K562 (cell line): ENCODE measurements at regions not wholly inside any gene's neighbourhood (a gene's known extent, or its start where the extent isn't known, plus 50 kb on each side); places are given as distances from the start of the nearest gene placed in this dataset.

Experiments
- ATAC-seq: fragments of 200-7000 bp; cut with Tn5 transposase; 3 replicates; pipeline ENCODE4 v1.9.1; 2020; ENCODE audit warnings: moderate library complexity
- BruUV-seq: library from RNA; stranded (reverse); fragments of 400-500 nt; replicated peaks from 2 replicates; lab custom pipeline; 2021; lab: Mats Ljungman, UMichigan
- CTCF ChIA-PET: fragments of 300-600 bp; formaldehyde crosslinking; extraction: SDS; loops from one replicate; lab custom pipeline; 2021; ENCODE audit warnings: low intra/inter-chr PET ratio; lab: Yijun Ruan, JAX
- POLR2A ChIA-PET: fragments of 300-600, 350-650 bp; sonication (Branson Sonifier 250); formaldehyde crosslinking; extraction: SDS; loops from one replicate; lab custom pipeline; 2021; ENCODE audit warnings: antibody characterized with exemption, inconsistent platforms; lab: Yijun Ruan, JAX
- DNase-seq, 4 experiments: peaks; one replicate each; pipeline versions ENCODE4 v3.0.0 to v3.0.0-alpha.2; 2011 to 2018; ENCODE audit warnings: low spot score in 3 of 4, mixed read lengths in 3 of 4; ENCODE audit errors: extremely low read depth in 1 of 4
- FAIRE-seq: peaks from 2 replicates; lab custom pipeline; 2011; peaks lifted over from hg19 to GRCh38; lab: Jason Lieb, UNC
- H2AFZ ChIP-seq: 2 replicates; pipeline ENCODE4 v1.6.0; 2011; ENCODE audit warnings: low read depth, low read length, control low read depth, inconsistent platforms
- H3K27ac ChIP-seq: fragments of 200-600 bp; 3 replicates; pipeline ENCODE4 v1.8.0; 2011; ENCODE audit warnings: low read depth, mild to moderate bottlenecking, control low read depth, inconsistent platforms, low read length, moderate library complexity, mixed read lengths; ENCODE audit errors: extremely low read depth
- H3K27me3 ChIP-seq, 2 experiments: fragments of 300-600 bp in 1 of 2; 2 replicates in 1 of 2; 3 replicates in 1 of 2; pipeline versions ENCODE4 v1.6.0 to v1.8.0; 2011; ENCODE audit warnings: inconsistent platforms in 2 of 2, low read length in 2 of 2, mild to moderate bottlenecking in 1 of 2, mixed read lengths in 1 of 2, moderate library complexity in 1 of 2; ENCODE audit not compliant: control insufficient read depth in 2 of 2, insufficient read depth in 2 of 2
- H3K36me3 ChIP-seq: fragments of 300-600 bp; 3 replicates; pipeline ENCODE4 v1.8.0; 2011; ENCODE audit warnings: mild to moderate bottlenecking, low read length, inconsistent platforms; ENCODE audit not compliant: control insufficient read depth, insufficient read depth
- H3K4me1 ChIP-seq, 2 experiments: fragments of 200-600 bp in 1 of 2; replicated peaks in 1 of 2; 2 replicates in 1 of 2; 3 replicates in 1 of 2; pipeline versions ENCODE4 v1.5.1 to v1.8.0; 2011; ENCODE audit warnings: inconsistent platforms in 2 of 2, low read length in 2 of 2, mild to moderate bottlenecking in 1 of 2, mixed read lengths in 1 of 2, moderate library complexity in 1 of 2; ENCODE audit not compliant: control insufficient read depth in 2 of 2, insufficient read depth in 2 of 2
- H3K4me2 ChIP-seq: 2 replicates; pipeline ENCODE4 v1.6.1; 2011; ENCODE audit warnings: low read length, control low read depth, inconsistent platforms, mixed read lengths; ENCODE audit not compliant: insufficient read depth
- H3K4me3 ChIP-seq: fragments of 200-600 bp; sonication (generic), shearing (Covaris generic); 2 replicates; pipeline ENCODE4 v1.5.1; 2016; ENCODE audit warnings: control low read depth, inconsistent platforms
- H3K79me2 ChIP-seq: fragments of 200-600 bp; 3 replicates; pipeline ENCODE4 v1.8.0; 2011; ENCODE audit warnings: low read length, inconsistent platforms; ENCODE audit not compliant: control insufficient read depth, insufficient read depth
- H3K9ac ChIP-seq, 2 experiments: 2 replicates each; pipeline versions ENCODE4 v1.6.0 to v1.6.1; 2011; ENCODE audit warnings: low read depth in 2 of 2, low read length in 2 of 2, control low read depth in 1 of 2, inconsistent platforms in 1 of 2, mild to moderate bottlenecking in 1 of 2, mixed read lengths in 1 of 2; ENCODE audit not compliant: insufficient read depth in 1 of 2
- H3K9me1 ChIP-seq: one replicate; pipeline ENCODE4 v1.6.0; 2011; ENCODE audit warnings: inconsistent platforms, mild to moderate bottlenecking, low read length, moderate library complexity; ENCODE audit not compliant: control insufficient read depth, insufficient read depth
- H3K9me3 ChIP-seq: replicated peaks from 2 replicates; pipeline ENCODE4 v1.5.1; 2011; ENCODE audit warnings: low read depth, low read length, inconsistent platforms; ENCODE audit not compliant: control insufficient read depth, insufficient read depth
- H4K20me1 ChIP-seq: replicated peaks from 2 replicates; pipeline ENCODE4 v1.6.1; 2011; ENCODE audit warnings: low read length, inconsistent platforms, mixed read lengths; ENCODE audit not compliant: control insufficient read depth, insufficient read depth
- BRD9 ChIP-seq: fragments of 450-650 bp; IDR thresholded peaks from 2 replicates; pipeline ENCODE4 v1.6.1; 2018; ENCODE audit warnings: low read depth; ENCODE audit not compliant: partially characterized antibody
- WGBS: fragments of 100-300 bp; shearing (Covaris generic); methylation state at CpG from one replicate; pipeline ENCODE4 v1.1.6; 2016; ENCODE audit warnings: low coverage, mixed read lengths; ENCODE audit not compliant: insufficient coverage; ENCODE audit errors: missing lambda C conversion rate; 5-methylcytosine and 5-hydroxymethylcytosine counted together
- in situ Hi-C: fragments of 300-500 bp; cut with MboI; formaldehyde crosslinking; loops from 4 replicates; pipeline ENCODE4 v1.15.0; 2018; ENCODE audit warnings: inconsistent platforms, mixed read lengths
- intact Hi-C: fragments of 100-400 bp; cut with micrococcal nuclease; formaldehyde crosslinking; loops from 2 replicates; pipeline ENCODE4 v1.14.2; 2022
- TF ChIP-seq, protein P1 (sequence below): fragments of 450-650 bp; IDR thresholded peaks from 2 replicates; pipeline ENCODE4 v1.6.1; 2016; ENCODE audit warnings: borderline replicate concordance
- TF ChIP-seq, protein P2 (sequence below): fragments of 250-450 bp; sonication (Bioruptor Pico); IDR thresholded peaks from 2 replicates; pipeline ENCODE4 v1.5.1; 2021; ENCODE audit warnings: mild to moderate bottlenecking
- TF ChIP-seq, protein P3 (sequence below): fragments of 200-800 bp; sonication (Bioruptor generic); IDR thresholded peaks from 2 replicates; pipeline ENCODE4 v1.6.1; 2017; ENCODE audit warnings: missing genetic modification characterization, missing compliant biosample characterization
- TF ChIP-seq, protein P4 (sequence below), 2 experiments: fragments of 450-650 bp; IDR thresholded peaks; 2 replicates each; pipeline ENCODE4 v1.6.1; 2018; ENCODE audit warnings: mild to moderate bottlenecking in 2 of 2, low read depth in 1 of 2; ENCODE audit not compliant: partially characterized antibody in 2 of 2

DNA sequence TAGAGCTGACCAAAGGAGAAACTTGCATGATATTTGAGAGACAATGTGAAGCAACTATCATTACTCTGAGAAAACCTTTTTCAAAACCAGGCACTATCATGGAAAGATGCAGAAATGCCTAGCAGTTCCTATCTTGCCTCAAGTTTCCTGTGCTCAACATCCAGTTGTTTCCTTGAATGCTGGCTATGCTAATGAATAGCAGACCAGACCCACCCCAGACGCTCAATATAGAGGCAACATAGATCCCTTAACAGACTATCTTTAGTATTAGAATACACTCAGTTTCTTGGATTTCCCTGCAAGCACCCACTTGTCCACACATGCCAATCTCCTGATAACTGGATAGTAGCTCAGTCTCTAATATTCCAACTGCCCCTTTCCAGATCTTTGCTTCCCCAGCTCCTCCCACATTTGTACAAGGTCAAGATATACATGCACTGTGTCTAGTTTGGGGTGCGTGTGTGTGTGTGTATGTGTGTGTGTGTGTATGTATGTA, 93.3 kb upstream of the PCSK5 start:
- Histone ChIP-seq H3K4me1 (no peaks in the 10 kb centered on the region), H3K9me3 (no peaks in the 10 kb centered on the region), H2AFZ (no peak overlapping the region), H3K4me2 (no peak overlapping the region), H3K27ac (no peak overlapping the region), H3K4me3 (no peak overlapping the region), H3K79me2 (no peaks in the 10 kb centered on the region), H3K36me3 (no peaks in the 10 kb centered on the region), H3K9me1 (no peaks in the 10 kb centered on the region), H3K27me3 (no peaks in the 10 kb centered on the region), H4K20me1 (no peaks in the 10 kb centered on the region), H3K9ac (no peak overlapping the region)
- FAIRE-seq, result no peak
- CTCF ChIA-PET, result no interaction called here
- POLR2A ChIA-PET, result no interaction called here
- no TSS peak for BruUV-seq
- ATAC-seq, result no peak
- no peak for DNase-seq
- intact Hi-C loops, result no loop called here
- in situ Hi-C loops, result no loop called here
- WGBS, result 0% methylated on average over 2 of the region's 2 CpGs
- TF ChIP-seq, protein P1, sequence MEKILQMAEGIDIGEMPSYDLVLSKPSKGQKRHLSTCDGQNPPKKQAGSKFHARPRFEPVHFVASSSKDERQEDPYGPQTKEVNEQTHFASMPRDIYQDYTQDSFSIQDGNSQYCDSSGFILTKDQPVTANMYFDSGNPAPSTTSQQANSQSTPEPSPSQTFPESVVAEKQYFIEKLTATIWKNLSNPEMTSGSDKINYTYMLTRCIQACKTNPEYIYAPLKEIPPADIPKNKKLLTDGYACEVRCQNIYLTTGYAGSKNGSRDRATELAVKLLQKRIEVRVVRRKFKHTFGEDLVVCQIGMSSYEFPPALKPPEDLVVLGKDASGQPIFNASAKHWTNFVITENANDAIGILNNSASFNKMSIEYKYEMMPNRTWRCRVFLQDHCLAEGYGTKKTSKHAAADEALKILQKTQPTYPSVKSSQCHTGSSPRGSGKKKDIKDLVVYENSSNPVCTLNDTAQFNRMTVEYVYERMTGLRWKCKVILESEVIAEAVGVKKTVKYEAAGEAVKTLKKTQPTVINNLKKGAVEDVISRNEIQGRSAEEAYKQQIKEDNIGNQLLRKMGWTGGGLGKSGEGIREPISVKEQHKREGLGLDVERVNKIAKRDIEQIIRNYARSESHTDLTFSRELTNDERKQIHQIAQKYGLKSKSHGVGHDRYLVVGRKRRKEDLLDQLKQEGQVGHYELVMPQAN, result no peak
- TF ChIP-seq, protein P2, sequence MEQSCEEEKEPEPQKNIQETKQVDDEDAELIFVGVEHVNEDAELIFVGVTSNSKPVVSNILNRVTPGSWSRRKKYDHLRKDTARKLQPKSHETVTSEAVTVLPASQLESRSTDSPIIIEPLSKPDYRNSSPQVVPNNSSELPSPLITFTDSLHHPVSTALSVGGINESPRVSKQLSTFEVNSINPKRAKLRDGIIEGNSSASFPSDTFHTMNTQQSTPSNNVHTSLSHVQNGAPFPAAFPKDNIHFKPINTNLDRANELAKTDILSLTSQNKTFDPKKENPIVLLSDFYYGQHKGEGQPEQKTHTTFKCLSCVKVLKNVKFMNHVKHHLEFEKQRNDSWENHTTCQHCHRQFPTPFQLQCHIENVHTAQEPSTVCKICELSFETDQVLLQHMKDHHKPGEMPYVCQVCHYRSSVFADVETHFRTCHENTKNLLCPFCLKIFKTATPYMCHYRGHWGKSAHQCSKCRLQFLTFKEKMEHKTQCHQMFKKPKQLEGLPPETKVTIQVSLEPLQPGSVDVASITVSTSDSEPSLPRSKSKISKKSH (CRISPR knock-in tag), result no peak
- TF ChIP-seq, protein P3, sequence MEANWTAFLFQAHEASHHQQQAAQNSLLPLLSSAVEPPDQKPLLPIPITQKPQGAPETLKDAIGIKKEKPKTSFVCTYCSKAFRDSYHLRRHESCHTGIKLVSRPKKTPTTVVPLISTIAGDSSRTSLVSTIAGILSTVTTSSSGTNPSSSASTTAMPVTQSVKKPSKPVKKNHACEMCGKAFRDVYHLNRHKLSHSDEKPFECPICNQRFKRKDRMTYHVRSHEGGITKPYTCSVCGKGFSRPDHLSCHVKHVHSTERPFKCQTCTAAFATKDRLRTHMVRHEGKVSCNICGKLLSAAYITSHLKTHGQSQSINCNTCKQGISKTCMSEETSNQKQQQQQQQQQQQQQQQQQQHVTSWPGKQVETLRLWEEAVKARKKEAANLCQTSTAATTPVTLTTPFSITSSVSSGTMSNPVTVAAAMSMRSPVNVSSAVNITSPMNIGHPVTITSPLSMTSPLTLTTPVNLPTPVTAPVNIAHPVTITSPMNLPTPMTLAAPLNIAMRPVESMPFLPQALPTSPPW (CRISPR knock-in tag), result no peak
- no peak for TF ChIP-seq BRD9
- TF ChIP-seq, protein P4, sequence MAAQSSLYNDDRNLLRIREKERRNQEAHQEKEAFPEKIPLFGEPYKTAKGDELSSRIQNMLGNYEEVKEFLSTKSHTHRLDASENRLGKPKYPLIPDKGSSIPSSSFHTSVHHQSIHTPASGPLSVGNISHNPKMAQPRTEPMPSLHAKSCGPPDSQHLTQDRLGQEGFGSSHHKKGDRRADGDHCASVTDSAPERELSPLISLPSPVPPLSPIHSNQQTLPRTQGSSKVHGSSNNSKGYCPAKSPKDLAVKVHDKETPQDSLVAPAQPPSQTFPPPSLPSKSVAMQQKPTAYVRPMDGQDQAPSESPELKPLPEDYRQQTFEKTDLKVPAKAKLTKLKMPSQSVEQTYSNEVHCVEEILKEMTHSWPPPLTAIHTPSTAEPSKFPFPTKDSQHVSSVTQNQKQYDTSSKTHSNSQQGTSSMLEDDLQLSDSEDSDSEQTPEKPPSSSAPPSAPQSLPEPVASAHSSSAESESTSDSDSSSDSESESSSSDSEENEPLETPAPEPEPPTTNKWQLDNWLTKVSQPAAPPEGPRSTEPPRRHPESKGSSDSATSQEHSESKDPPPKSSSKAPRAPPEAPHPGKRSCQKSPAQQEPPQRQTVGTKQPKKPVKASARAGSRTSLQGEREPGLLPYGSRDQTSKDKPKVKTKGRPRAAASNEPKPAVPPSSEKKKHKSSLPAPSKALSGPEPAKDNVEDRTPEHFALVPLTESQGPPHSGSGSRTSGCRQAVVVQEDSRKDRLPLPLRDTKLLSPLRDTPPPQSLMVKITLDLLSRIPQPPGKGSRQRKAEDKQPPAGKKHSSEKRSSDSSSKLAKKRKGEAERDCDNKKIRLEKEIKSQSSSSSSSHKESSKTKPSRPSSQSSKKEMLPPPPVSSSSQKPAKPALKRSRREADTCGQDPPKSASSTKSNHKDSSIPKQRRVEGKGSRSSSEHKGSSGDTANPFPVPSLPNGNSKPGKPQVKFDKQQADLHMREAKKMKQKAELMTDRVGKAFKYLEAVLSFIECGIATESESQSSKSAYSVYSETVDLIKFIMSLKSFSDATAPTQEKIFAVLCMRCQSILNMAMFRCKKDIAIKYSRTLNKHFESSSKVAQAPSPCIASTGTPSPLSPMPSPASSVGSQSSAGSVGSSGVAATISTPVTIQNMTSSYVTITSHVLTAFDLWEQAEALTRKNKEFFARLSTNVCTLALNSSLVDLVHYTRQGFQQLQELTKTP (IDR thresholded peaks at IDR 0.05; ENCODE audit: low read depth in 1 of 2, partially characterized antibody in 2 of 2), result no peak
